ENCODE measurements at regions not wholly inside any gene's neighbourhood (a gene's known extent, or its start where the extent isn't known, plus 50 kb on each side); places are given as distances from the start of the nearest gene placed in this dataset.

GRCh38 chr17:74028354-74029116, 174.9 kb upstream of the RPL38 start:
- TF ChIP-seq CTCF (IDR thresholded peaks at IDR 0.05) (no peak), EP300 (IDR thresholded peaks at IDR 0.05) (no peak), POLR2A (IDR thresholded peaks at IDR 0.05) (no peak)

All from tibial nerve (tissue), 4 donors.